ENCODE measurements at regions not wholly inside any gene's neighbourhood (a gene's known extent, or its start where the extent isn't known, plus 50 kb on each side); places are given as distances from the start of the nearest gene placed in this dataset.

DNA sequence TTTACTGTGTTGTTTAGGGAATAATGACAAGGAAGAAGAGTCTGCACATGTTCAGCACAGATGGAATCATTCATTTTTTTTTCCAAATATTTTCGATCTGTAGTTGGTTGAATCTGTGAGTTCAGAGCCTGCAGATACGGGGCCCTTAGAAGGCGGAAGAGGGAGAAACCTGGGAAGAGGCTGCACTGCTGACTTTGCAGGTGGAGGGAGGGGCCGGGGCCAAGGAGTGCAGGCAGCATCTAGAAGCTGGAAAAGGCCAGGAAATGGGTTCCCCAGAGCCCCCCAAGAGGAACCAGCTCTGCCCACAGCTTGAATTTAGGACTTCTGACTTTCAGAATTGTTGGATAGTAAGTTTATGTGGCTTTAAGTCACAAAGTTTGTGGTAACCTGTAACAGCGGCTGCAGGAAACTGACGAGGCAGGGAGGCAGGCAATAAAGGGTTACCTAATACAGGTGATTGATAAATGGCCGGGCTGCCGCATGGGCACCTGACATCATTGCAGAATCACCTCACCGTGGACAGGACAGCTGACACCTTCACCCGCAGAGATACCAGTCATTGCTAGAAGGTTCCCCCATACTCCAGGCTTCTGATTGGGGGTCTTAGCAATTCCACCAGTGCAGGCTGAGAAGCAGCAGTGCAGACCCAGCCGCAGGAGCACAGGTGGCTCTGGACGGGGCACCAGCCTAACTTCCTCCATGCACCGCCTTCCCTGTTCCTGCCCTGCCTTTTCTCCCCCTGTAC lies 181.3 kb downstream of the IRF8 start:
- no peaks in the 10 kb centered on the region for H3K4me1 ChIP-seq
- no peaks in the 10 kb centered on the region for H3K9me3 ChIP-seq
- DNase-seq (peak in 1 of 4 donors; percentile 11), ATAC-seq (no peak)
- H3K27ac ChIP-seq = no peak overlapping the region
- TF ChIP-seq CTCF (IDR thresholded peaks at IDR 0.05) = no peak
- no peak overlapping the region for H3K4me3 ChIP-seq
- H3K27me3 ChIP-seq = peaks cover 0 to 33% of the 10 kb centered on the region in 2 donors
- intact Hi-C loops (cut with DNase I) = no loop called here
- no peaks in the 10 kb centered on the region for H3K36me3 ChIP-seq

- Histone ChIP-seq H3K27ac (no peak overlapping the region), H3K36me3 (no peaks in the 10 kb centered on the region), H3K9me3 (no peaks in the 10 kb centered on the region), H3K4me3 (no peak overlapping the region), H3K4me1 (peaks cover 0 to 3% of the 10 kb centered on the region in 2 donors), H3K27me3 (peaks cover 0 to 33% of the 10 kb centered on the region in 2 donors)
- intact Hi-C loops (cut with DNase I) = no loop called here
- TF ChIP-seq CTCF (IDR thresholded peaks at IDR 0.05) = no peak
- DNase-seq (no peak), ATAC-seq (no peak)
These were observed 182.0 kb downstream of the IRF8 start for GRCh38 chr16:86080982-86081381.

DNA sequence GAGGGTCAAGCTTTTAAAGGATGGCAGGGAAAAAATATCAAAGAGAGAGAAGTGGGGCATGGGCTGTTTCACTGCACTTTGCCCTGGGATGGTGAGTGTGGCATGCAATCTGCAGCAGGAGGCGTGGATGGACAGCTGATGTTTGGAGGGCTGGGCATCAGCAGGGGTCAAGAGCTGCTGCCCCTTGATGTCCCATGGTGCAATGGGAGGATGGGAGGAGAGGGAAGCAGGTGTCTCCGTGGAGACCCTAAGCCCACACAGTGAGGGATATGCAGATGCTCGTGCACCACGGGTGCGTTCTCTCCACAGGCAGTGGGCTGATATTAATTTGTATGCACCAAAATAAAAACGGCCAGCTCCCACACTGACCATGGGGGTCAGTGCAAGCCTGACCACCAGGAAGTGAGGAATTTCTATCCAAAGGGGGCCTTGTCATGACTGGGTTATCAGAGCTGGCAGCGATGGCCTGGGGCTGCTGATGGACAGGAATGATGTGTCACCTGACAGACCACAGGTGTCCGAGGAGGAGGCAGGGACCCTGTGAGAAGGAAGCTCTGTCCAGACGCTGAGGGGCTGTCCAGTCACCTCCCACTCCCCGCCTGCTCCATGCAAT lies 183.6 kb downstream of the IRF8 start:
- H3K36me3 ChIP-seq = no peaks in the 10 kb centered on the region
- H3K27ac ChIP-seq = no peak overlapping the region
- peaks cover 0 to 3% of the 10 kb centered on the region in 2 donors for H3K4me1 ChIP-seq
- H3K4me3 ChIP-seq = no peak overlapping the region
- no peak for TF ChIP-seq CTCF (IDR thresholded peaks at IDR 0.05)
- no peaks in the 10 kb centered on the region for H3K9me3 ChIP-seq
- intact Hi-C loops (cut with DNase I) = no loop called here
- no peak for ATAC-seq
- peak in 1 of 4 donors; percentile 10 for DNase-seq
- peaks cover 0 to 33% of the 10 kb centered on the region in 2 donors for H3K27me3 ChIP-seq

- no peak for ATAC-seq
- no peak for TF ChIP-seq CTCF (IDR thresholded peaks at IDR 0.05)
- H3K9me3 ChIP-seq = no peaks in the 10 kb centered on the region
- DNase-seq = peak in 1 of 4 donors; percentile 14
- H3K4me1 ChIP-seq = peaks cover 0 to 3% of the 10 kb centered on the region in 2 donors
- no peaks in the 10 kb centered on the region for H3K36me3 ChIP-seq
- H3K27ac ChIP-seq = no peak overlapping the region
- H3K4me3 ChIP-seq = no peak overlapping the region
- intact Hi-C loops (cut with DNase I) = no loop called here
- peaks cover 0 to 33% of the 10 kb centered on the region in 2 donors for H3K27me3 ChIP-seq
These were observed 184.5 kb downstream of the IRF8 start for GRCh38 chr16:86083382-86084002.

GRCh38 chr16:86085161-86085611 lies 186.2 kb downstream of the IRF8 start:
- H3K27ac ChIP-seq = peak overlapping the region in 1 of 2 donors; percentile 28
- no peak for ATAC-seq
- no peaks in the 10 kb centered on the region for H3K9me3 ChIP-seq
- peak in 1 of 4 donors; percentile 16 for DNase-seq
- peaks cover 0 to 10% of the 10 kb centered on the region in 2 donors for H3K4me1 ChIP-seq
- intact Hi-C loops (cut with DNase I) = no loop called here
- no peak for TF ChIP-seq CTCF (IDR thresholded peaks at IDR 0.05)
- H3K27me3 ChIP-seq = peaks cover 0 to 27% of the 10 kb centered on the region in 2 donors
- H3K36me3 ChIP-seq = no peaks in the 10 kb centered on the region
- no peak overlapping the region for H3K4me3 ChIP-seq
